HepG2 (cell line): ENCODE measurements at regions not wholly inside any gene's neighbourhood (a gene's known extent, or its start where the extent isn't known, plus 50 kb on each side); places are given as distances from the start of the nearest gene placed in this dataset.
A peak's percentile ranks its signal among the peaks of the same experiment; 100 is the strongest.

Source experiments
- ATAC-seq: fragments of 200-7000 bp; cut with Tn5 transposase; 3 replicates; pipeline ENCODE4 v1.9.1; 2020; ENCODE audit warnings: mild to moderate bottlenecking, moderate library complexity
- BruUV-seq: library from RNA; stranded (reverse); fragments of 400-500 nt; replicated peaks from 2 replicates; lab custom pipeline; 2021; lab: Mats Ljungman, UMichigan
- CTCF ChIA-PET: fragments of 300-600 bp; formaldehyde crosslinking; extraction: SDS; loops from one replicate; lab custom pipeline; 2021; ENCODE audit warnings: low total read pairs, inconsistent platforms, low intra/inter-chr PET ratio; lab: Yijun Ruan, JAX
- POLR2A ChIA-PET: fragments of 350-600 bp; sonication (Branson Sonifier 250); formaldehyde crosslinking; loops from one replicate; lab custom pipeline; 2020; ENCODE audit warnings: antibody characterized with exemption, inconsistent platforms; lab: Yijun Ruan, JAX
- DNase-seq: peaks from one replicate; pipeline ENCODE4 v3.0.0-alpha.2; 2015; ENCODE audit warnings: low spot score
- FAIRE-seq: peaks from 3 replicates; lab custom pipeline; 2011; peaks lifted over from hg19 to GRCh38; lab: Jason Lieb, UNC
- H2AFZ ChIP-seq: one replicate; pipeline ENCODE4 v1.6.1; 2011; ENCODE audit warnings: low read length, inconsistent platforms
- H3K27ac ChIP-seq: fragments of 300-600 bp; 3 replicates; pipeline ENCODE4 v1.8.0; 2011; ENCODE audit warnings: mixed run types, mild to moderate bottlenecking, mixed read lengths, low read length, inconsistent platforms; ENCODE audit not compliant: insufficient read depth; ENCODE audit errors: extremely low read length
- H3K27me3 ChIP-seq, 2 experiments: fragments of 200-600 bp in 1 of 2; 2 replicates in 1 of 2; 3 replicates in 1 of 2; pipeline versions ENCODE4 v1.6.0 to v1.8.0; 2011; ENCODE audit warnings: low read length in 2 of 2, mild to moderate bottlenecking in 2 of 2, moderate library complexity in 2 of 2, inconsistent platforms in 1 of 2; ENCODE audit not compliant: insufficient read depth in 2 of 2, control insufficient read depth in 1 of 2
- H3K36me3 ChIP-seq, 2 experiments: fragments of 200-600 bp in 1 of 2; replicated peaks in 1 of 2; 2 replicates in 1 of 2; 3 replicates in 1 of 2; pipeline versions ENCODE4 v1.5.1 to v1.8.0; 2011; ENCODE audit warnings: low read length in 2 of 2, inconsistent platforms in 1 of 2; ENCODE audit not compliant: insufficient read depth in 2 of 2, control insufficient read depth in 1 of 2
- H3K4me1 ChIP-seq: 2 replicates; pipeline ENCODE4 v1.5.1; 2012; ENCODE audit warnings: low read length, inconsistent platforms; ENCODE audit not compliant: insufficient read depth
- H3K4me2 ChIP-seq: 2 replicates; pipeline ENCODE4 v1.6.0; 2011; ENCODE audit warnings: low read depth, low read length, inconsistent platforms
- H3K4me3 ChIP-seq, 3 experiments: fragments of 200-600 bp in 1 of 3; sonication (generic), shearing (Covaris generic) in 1 of 3; replicated peaks in 1 of 3; 2 replicates each; pipeline ENCODE4 v1.5.1; 2011 to 2016; ENCODE audit warnings: low read length in 3 of 3, inconsistent platforms in 2 of 3, low read depth in 2 of 3, mild to moderate bottlenecking in 2 of 3, control low read depth in 1 of 3, mixed read lengths in 1 of 3; ENCODE audit not compliant: insufficient read depth in 1 of 3
- H3K79me2 ChIP-seq: one replicate; pipeline ENCODE4 v1.6.1; 2011; ENCODE audit warnings: low read length, inconsistent platforms; ENCODE audit not compliant: insufficient read depth
- H3K9ac ChIP-seq: 2 replicates; pipeline ENCODE4 v1.6.0; 2011; ENCODE audit warnings: mild to moderate bottlenecking, low read depth, low read length, inconsistent platforms; ENCODE audit not compliant: insufficient read depth
- H3K9me3 ChIP-seq: 2 replicates; pipeline ENCODE4 v1.5.1; 2012; ENCODE audit warnings: mild to moderate bottlenecking, low read length
- H4K20me1 ChIP-seq: 2 replicates; pipeline ENCODE4 v1.6.0; 2011; ENCODE audit warnings: inconsistent platforms, mild to moderate bottlenecking, low read length, moderate library complexity; ENCODE audit not compliant: insufficient read depth
- ATF7 ChIP-seq, 2 experiments: fragments of 450-650 bp in 1 of 2; sonication (generic) in 1 of 2; formaldehyde crosslinking in 1 of 2; IDR thresholded peaks; 2 replicates each; pipeline versions ENCODE4 v1.4.0 to v1.6.1; 2016 to 2020; ENCODE audit warnings: antibody characterized with exemption in 1 of 2, mild to moderate bottlenecking in 1 of 2, missing genetic modification reagents in 1 of 2
- CREB1 ChIP-seq, 2 experiments: fragments of 450-650 bp in 1 of 2; IDR thresholded peaks; 2 replicates each; pipeline ENCODE4 v1.6.1; 2016 to 2017; ENCODE audit warnings: control low read depth in 1 of 2, mild to moderate bottlenecking in 1 of 2, missing compliant biosample characterization in 1 of 2, missing genetic modification characterization in 1 of 2
- ETV6 ChIP-seq: sonication (generic); formaldehyde crosslinking; conservative IDR thresholded peaks from 2 replicates; pipeline ENCODE4 v1.4.0; 2020; ENCODE audit warnings: missing genetic modification reagents
- MYC ChIP-seq: sonication (generic); formaldehyde crosslinking; IDR thresholded peaks from 2 replicates; pipeline ENCODE4 v1.9.0; 2021; ENCODE audit warnings: missing genetic modification reagents, borderline replicate concordance
- POGK ChIP-seq: sonication (generic); formaldehyde crosslinking; conservative IDR thresholded peaks from 2 replicates; pipeline ENCODE4 v1.8.0; 2022; ENCODE audit warnings: mild to moderate bottlenecking, moderate library complexity, missing genetic modification reagents
- RFXAP ChIP-seq: sonication (generic); formaldehyde crosslinking; IDR thresholded peaks from 2 replicates; pipeline ENCODE4 v1.4.0; 2020; ENCODE audit warnings: missing genetic modification reagents, borderline replicate concordance
- ZBTB38 ChIP-seq: sonication (generic); formaldehyde crosslinking; IDR thresholded peaks from 2 replicates; pipeline ENCODE4 v1.5.1; 2020; ENCODE audit warnings: mild to moderate bottlenecking, missing genetic modification reagents
- ZNF567 ChIP-seq: sonication (generic); formaldehyde crosslinking; IDR thresholded peaks from 2 replicates; pipeline ENCODE4 v1.8.1; 2023; ENCODE audit warnings: mild to moderate bottlenecking, missing genetic modification reagents, borderline replicate concordance
- ZNF678 ChIP-seq: sonication (generic); formaldehyde crosslinking; IDR thresholded peaks from 2 replicates; pipeline ENCODE4 v1.4.0; 2020; ENCODE audit warnings: mild to moderate bottlenecking, missing genetic modification reagents
- ZNF703 ChIP-seq: sonication (generic); formaldehyde crosslinking; IDR thresholded peaks from 2 replicates; pipeline ENCODE4 v1.5.1; 2020; ENCODE audit warnings: missing genetic modification reagents, mild to moderate bottlenecking, moderate library complexity, borderline replicate concordance
- ZSCAN9 ChIP-seq: IDR thresholded peaks from 2 replicates; pipeline ENCODE4 v1.6.1; 2016; ENCODE audit warnings: borderline replicate concordance
- WGBS: methylation state at CpG from one replicate; pipeline ENCODE4 v1.1.6; 2017; ENCODE audit warnings: low lambda C conversion rate; 5-methylcytosine and 5-hydroxymethylcytosine counted together
- in situ Hi-C: cut with HindIII; loops from 2 replicates; pipeline ENCODE4 v1.10.0; 2017; ENCODE audit warnings: low pct_unique_long_range_greater_than_20kb; ENCODE audit not compliant: extremely low pct_ligation_motif_present
- intact Hi-C: fragments of 100-400 bp; cut with micrococcal nuclease; formaldehyde crosslinking; loops from one replicate; pipeline ENCODE4 v1.10.0; 2022; ENCODE audit not compliant: unreplicated experiment

- no peak for TF ChIP-seq ETV6
Observed at GRCh38 chr7:46115410-46115809, 194.3 kb upstream of the IGFBP3 start (continued).

GRCh38 chr7:46109437-46109836 is 188.4 kb upstream of the IGFBP3 start:
- Histone ChIP-seq H3K4me1 (no peaks in the 10 kb centered on the region), H3K4me2 (no peak overlapping the region), H3K36me3 (no peaks in the 10 kb centered on the region), H3K9ac (no peak overlapping the region), H4K20me1 (no peaks in the 10 kb centered on the region), H3K27me3 (peaks cover 0 to 8% of the 10 kb centered on the region in 2 experiments; a peak in 3 of 5 replicates), H3K9me3 (no peaks in the 10 kb centered on the region), H2AFZ (no peak overlapping the region), H3K4me3 (no peak overlapping the region), H3K79me2 (no peaks in the 10 kb centered on the region), H3K27ac (no peak overlapping the region)
- intact Hi-C loops, result no loop called here
- in situ Hi-C loops, result loop anchor here (25.0 kb wide), 1 partner anchor 172 kb away; no protein-coding TSS in a partner anchor
- ATAC-seq, result no peak
- TF ChIP-seq ZSCAN9, result no peak
- TF ChIP-seq CREB1 (IDR thresholded peaks at IDR 0.05), result peak; percentile 85
- no peak for TF ChIP-seq CREB1 (CRISPR knock-in tag; IDR thresholded peaks at IDR 0.05)
- no peak for TF ChIP-seq MYC (CRISPR knock-in tag)
- no peak for TF ChIP-seq RFXAP (CRISPR knock-in tag)
- TF ChIP-seq ZNF678, result no peak
- peak; percentile 55; the same call in 1 of the 2 replicates for TF ChIP-seq ATF7 (IDR thresholded peaks at IDR 0.05)
- no peak for TF ChIP-seq ATF7 (CRISPR knock-in tag; IDR thresholded peaks at IDR 0.05)
- TF ChIP-seq ZNF703 (CRISPR knock-in tag), result no peak
- no peak for TF ChIP-seq ZBTB38 (CRISPR knock-in tag)
- TF ChIP-seq ZNF567 (CRISPR knock-in tag), result no peak
- no peak for TF ChIP-seq POGK
- 13% methylated on average over 4 of the region's 4 CpGs for WGBS
- CTCF ChIA-PET, result no interaction called here
- POLR2A ChIA-PET, result no interaction called here
- no peak for DNase-seq
- no peak for FAIRE-seq
- no TSS peak for BruUV-seq
